SK-N-SH (cell line): ENCODE measurements at regions not wholly inside any gene's neighbourhood (a gene's known extent, or its start where the extent isn't known, plus 50 kb on each side); places are given as distances from the start of the nearest gene placed in this dataset.

ENCODE experiments used
- CTCF ChIA-PET: fragments of 300-600, 350-600 bp; formaldehyde crosslinking; extraction: SDS; loops from one replicate; lab custom pipeline; 2021; lab: Yijun Ruan, JAX
- POLR2A ChIA-PET: fragments of 350-600 bp; sonication (Branson Sonifier 250); formaldehyde crosslinking; extraction: SDS; loops from one replicate; lab custom pipeline; 2020; ENCODE audit warnings: antibody characterized with exemption, inconsistent platforms; lab: Yijun Ruan, JAX
- DNase-seq: peaks from one replicate; pipeline ENCODE4 v3.0.0; 2012
- H2AFZ ChIP-seq: fragments of 200-600 bp; sonication (generic); 2 replicates; pipeline ENCODE4 v1.8.1; 2016; ENCODE audit warnings: antibody characterized with exemption, mild to moderate bottlenecking, low read depth
- H3F3A ChIP-seq: fragments of 200-600 bp; sonication (generic); replicated peaks from 2 replicates; pipeline ENCODE3; 2016; ENCODE audit warnings: antibody characterized with exemption, mild to moderate bottlenecking; ENCODE audit not compliant: insufficient read depth
- H3K27ac ChIP-seq, 2 experiments: fragments of 200-500 bp in 1 of 2; fragments of 200-600 bp in 1 of 2; sonication (Bioruptor generic) in 1 of 2; sonication (generic), shearing (Covaris generic) in 1 of 2; 2 replicates each; pipeline versions ENCODE4 v1.5.1 to v1.6.1; 2014 to 2016; ENCODE audit warnings: low read depth in 2 of 2, inconsistent platforms in 1 of 2, low read length in 1 of 2, mild to moderate bottlenecking in 1 of 2, mixed read lengths in 1 of 2
- H3K27me3 ChIP-seq: fragments of 200-600 bp; sonication (generic), shearing (Covaris generic); 2 replicates; pipeline ENCODE4 v1.6.1; 2016; ENCODE audit warnings: mixed run types; ENCODE audit not compliant: insufficient read depth
- H3K36me3 ChIP-seq, 2 experiments: fragments of 200-500 bp in 1 of 2; fragments of 200-600 bp in 1 of 2; sonication (Bioruptor generic) in 1 of 2; sonication (generic) in 1 of 2; replicated peaks in 1 of 2; 2 replicates each; pipeline versions ENCODE3 to v1.5.1; 2014 to 2016; ENCODE audit warnings: low read length in 1 of 2, mild to moderate bottlenecking in 1 of 2; ENCODE audit not compliant: insufficient read depth in 2 of 2, control insufficient read depth in 1 of 2
- H3K4me1 ChIP-seq, 2 experiments: fragments of 200-500 bp in 1 of 2; fragments of 200-600 bp in 1 of 2; sonication (Bioruptor generic) in 1 of 2; sonication (generic), shearing (Covaris generic) in 1 of 2; 2 replicates each; pipeline versions ENCODE4 v1.5.1 to v1.6.1; 2014 to 2016; ENCODE audit warnings: low read depth in 1 of 2, low read length in 1 of 2, mixed run types in 1 of 2; ENCODE audit not compliant: insufficient read depth in 2 of 2, control insufficient read depth in 1 of 2
- H3K4me2 ChIP-seq: fragments of 200-600 bp; sonication (generic), shearing (Covaris generic); 2 replicates; pipeline ENCODE4 v1.6.1; 2017; ENCODE audit warnings: mixed run types
- H3K4me3 ChIP-seq, 2 experiments: fragments of 200-500 bp in 1 of 2; fragments of 200-600 bp in 1 of 2; sonication (Bioruptor generic) in 1 of 2; sonication (generic), shearing (Covaris generic) in 1 of 2; 2 replicates each; pipeline versions ENCODE4 v1.5.1 to v1.8.1; 2014 to 2016; ENCODE audit warnings: low read depth in 2 of 2, inconsistent platforms in 1 of 2, low read length in 1 of 2, mild to moderate bottlenecking in 1 of 2, mixed read lengths in 1 of 2, moderate library complexity in 1 of 2
- H3K79me2 ChIP-seq: fragments of 200-600 bp; sonication (generic); 2 replicates; pipeline ENCODE4 v1.8.1; 2017; ENCODE audit warnings: mild to moderate bottlenecking; ENCODE audit not compliant: insufficient read depth
- H3K9ac ChIP-seq: fragments of 200-600 bp; sonication (generic); 2 replicates; pipeline ENCODE4 v1.6.1; 2017; ENCODE audit warnings: mixed run types
- H3K9me2 ChIP-seq: fragments of 200-600 bp; sonication (generic); 2 replicates; pipeline ENCODE4 v1.6.1; 2017; ENCODE audit warnings: mixed run types
- H3K9me3 ChIP-seq: fragments of 200-600 bp; sonication (generic); 2 replicates; pipeline ENCODE4 v1.6.1; 2017; ENCODE audit warnings: mixed run types, mild to moderate bottlenecking, moderate library complexity
- H4K20me1 ChIP-seq: fragments of 200-600 bp; sonication (generic); 2 replicates; pipeline ENCODE4 v1.6.1; 2017; ENCODE audit warnings: mild to moderate bottlenecking, mixed run types; ENCODE audit not compliant: insufficient read depth
- CHD2 ChIP-seq: fragments of 150-350 bp; IDR thresholded peaks from 2 replicates; pipeline ENCODE4 v1.6.1; 2018; ENCODE audit warnings: low read length; ENCODE audit not compliant: partially characterized antibody
- CTCF ChIP-seq: fragments of 200-600 bp; sonication (generic); IDR thresholded peaks from 2 replicates; pipeline ENCODE4 v1.6.1; 2017; ENCODE audit warnings: antibody characterized with exemption, mild to moderate bottlenecking, moderate library complexity
- EZH2phosphoT487 ChIP-seq: fragments of 200-600 bp; sonication (generic); IDR thresholded peaks from 2 replicates; pipeline ENCODE4 v1.6.1; 2017; ENCODE audit warnings: low read depth, mixed run types, mild to moderate bottlenecking, antibody characterized with exemption, moderate library complexity, borderline replicate concordance
- FOSL2 ChIP-seq: IDR thresholded peaks from 2 replicates; pipeline ENCODE4 v1.4.0; 2012; ENCODE audit warnings: low read depth, mild to moderate bottlenecking, moderate library complexity, borderline replicate concordance
- FOXM1 ChIP-seq: IDR thresholded peaks from 2 replicates; pipeline ENCODE4 v1.4.0; 2012; ENCODE audit warnings: low read depth, mild to moderate bottlenecking
- NFIC ChIP-seq: IDR thresholded peaks from 2 replicates; pipeline ENCODE4 v1.4.0; 2012; ENCODE audit warnings: borderline replicate concordance
- REST ChIP-seq: IDR thresholded peaks from 2 replicates; pipeline ENCODE4 v1.6.1; 2012; ENCODE audit warnings: mild to moderate bottlenecking, low read depth, low read length, moderate library complexity
- RXRA ChIP-seq: IDR thresholded peaks from 2 replicates; pipeline ENCODE4 v1.4.0; 2012; ENCODE audit warnings: low read depth, mild to moderate bottlenecking, borderline replicate concordance
- SIN3A ChIP-seq: IDR thresholded peaks from 2 replicates; pipeline ENCODE4 v1.6.1; 2012; ENCODE audit warnings: low read depth, mild to moderate bottlenecking, low read length, moderate library complexity, borderline replicate concordance
- TAF1 ChIP-seq: IDR thresholded peaks from 2 replicates; pipeline ENCODE4 v1.6.1; 2012; ENCODE audit warnings: low read depth, mild to moderate bottlenecking, low read length, moderate library complexity, borderline replicate concordance
- WGBS: methylation state at CpG from one replicate; pipeline ENCODE4 v1.1.6; 2017; ENCODE audit warnings: low lambda C conversion rate; 5-methylcytosine and 5-hydroxymethylcytosine counted together

- Histone ChIP-seq H3K9ac (no peak overlapping the region), H3F3A (no peaks in the 10 kb centered on the region), H3K4me1 (peaks cover 0 to 51% of the 10 kb centered on the region in 2 experiments; a peak in 2 of 4 replicates), H3K9me3 (no peaks in the 10 kb centered on the region), H3K4me3 (no peak overlapping the region), H3K27ac (no peak overlapping the region), H3K4me2 (no peak overlapping the region), H3K79me2 (no peaks in the 10 kb centered on the region), H2AFZ (no peak overlapping the region), H3K27me3 (no peaks in the 10 kb centered on the region), H3K9me2 (no peaks in the 10 kb centered on the region), H3K36me3 (no peaks in the 10 kb centered on the region), H4K20me1 (no peaks in the 10 kb centered on the region)
- POLR2A ChIA-PET = no interaction called here
- TF ChIP-seq FOXM1 (no peak), RXRA (no peak), FOSL2 (no peak), TAF1 (no peak), REST (no peak), CHD2 (no peak)
- DNase-seq = no peak
- WGBS = 67% methylated on average over 13 of the region's 17 CpGs
- CTCF ChIA-PET = no interaction called here
These were observed 139.6 kb upstream of the MYCN start for GRCh38 chr2:15800495-15801329.

- WGBS = 70% methylated on average over 14 of the region's 14 CpGs
These were observed 138.9 kb upstream of the MYCN start for GRCh38 chr2:15801439-15801838.

More at GRCh38 chr2:15801439-15801838, 138.9 kb upstream of the MYCN start:
- H3K9ac ChIP-seq = no peak overlapping the region
- no peaks in the 10 kb centered on the region for H3K9me2 ChIP-seq
- H3K9me3 ChIP-seq = no peaks in the 10 kb centered on the region
- H3K4me1 ChIP-seq = peaks cover 0 to 43% of the 10 kb centered on the region in 2 experiments; a peak in 2 of 4 replicates
- no peaks in the 10 kb centered on the region for H4K20me1 ChIP-seq
- no peaks in the 10 kb centered on the region for H3F3A ChIP-seq
- H3K4me2 ChIP-seq = no peak overlapping the region
- H3K27ac ChIP-seq = no peak overlapping the region; a peak in 1 of 4 replicates
- no peaks in the 10 kb centered on the region for H3K27me3 ChIP-seq
- ChIA-PET POLR2A (no interaction called here), CTCF (interaction anchor here (0.6 to 1.1 kb wide), 3 partner anchors 24 to 524 kb away, joined by 3 to 5 read pairs (median 3); no protein-coding TSS in a partner anchor)
- H3K79me2 ChIP-seq = no peaks in the 10 kb centered on the region
- no peak overlapping the region for H2AFZ ChIP-seq
- no peak for DNase-seq
- TF ChIP-seq EZH2phosphoT487 (no peak), CTCF (no peak), NFIC (no peak), SIN3A (no peak)
- no peak overlapping the region for H3K4me3 ChIP-seq
- H3K36me3 ChIP-seq = no peaks in the 10 kb centered on the region
